PC-9 (cell line): ENCODE measurements at regions not wholly inside any gene's neighbourhood (a gene's known extent, or its start where the extent isn't known, plus 50 kb on each side); places are given as distances from the start of the nearest gene placed in this dataset.
A peak's percentile ranks its signal among the peaks of the same experiment; 100 is the strongest.

ENCODE experiments used
- BruUV-seq: library from RNA; stranded (reverse); fragments of 400-500 nt; replicated peaks from 2 replicates; lab custom pipeline; 2021; lab: Mats Ljungman, UMichigan
- CTCF ChIA-PET: fragments of 300-600 bp; sonication (Branson Sonifier 250); formaldehyde crosslinking; loops from one replicate; lab custom pipeline; 2022; ENCODE audit warnings: antibody characterized with exemption; lab: Charles Lee
- POLR2A ChIA-PET: fragments of 300-600 bp; sonication (Branson Sonifier 250); formaldehyde crosslinking; loops from one replicate; lab custom pipeline; 2022; ENCODE audit warnings: antibody characterized with exemption; ENCODE audit not compliant: unreplicated experiment; lab: Charles Lee
- DNase-seq, 2 experiments: peaks; one replicate each; pipeline versions ENCODE4 v3.0.0 to v3.0.0-alpha.2; 2015 to 2022; ENCODE audit warnings: mixed read lengths in 1 of 2
- H2AFZ ChIP-seq: fragments of 200-600 bp; sonication (generic); 2 replicates; pipeline ENCODE4 v1.8.1; 2017; ENCODE audit warnings: antibody characterized with exemption
- H3F3A ChIP-seq: fragments of 200-600 bp; sonication (generic); 2 replicates; pipeline ENCODE4 v1.8.1; 2017; ENCODE audit warnings: antibody characterized with exemption, mild to moderate bottlenecking, low read depth; ENCODE audit not compliant: insufficient read depth
- H3K27ac ChIP-seq: fragments of 200-600 bp; sonication (generic); 2 replicates; pipeline ENCODE4 v1.6.1; 2016; ENCODE audit warnings: mixed run types
- H3K27me3 ChIP-seq: fragments of 200-600 bp; sonication (generic); 2 replicates; pipeline ENCODE4 v1.6.1; 2016; ENCODE audit warnings: low read depth, mixed run types; ENCODE audit not compliant: insufficient read depth
- H3K36me3 ChIP-seq: fragments of 200-600 bp; sonication (generic); 2 replicates; pipeline ENCODE4 v1.6.1; 2016; ENCODE audit warnings: low read depth, mixed run types
- H3K4me1 ChIP-seq: fragments of 200-600 bp; sonication (generic); replicated peaks from 2 replicates; pipeline ENCODE4 v1.6.1; 2016; ENCODE audit warnings: mixed run types; ENCODE audit not compliant: insufficient read depth
- H3K4me2 ChIP-seq: fragments of 200-600 bp; sonication (generic); 2 replicates; pipeline ENCODE4 v1.6.1; 2017; ENCODE audit warnings: mixed run types
- H3K4me3 ChIP-seq: fragments of 200-600 bp; sonication (generic); 2 replicates; pipeline ENCODE4 v1.6.1; 2016; ENCODE audit warnings: mixed run types
- H3K79me2 ChIP-seq: fragments of 200-600 bp; sonication (generic); 2 replicates; pipeline ENCODE4 v1.6.1; 2017; ENCODE audit warnings: low read depth, mixed run types
- H3K9me2 ChIP-seq: fragments of 200-600 bp; sonication (generic); 2 replicates; pipeline ENCODE4 v1.8.1; 2017; ENCODE audit warnings: mild to moderate bottlenecking; ENCODE audit not compliant: insufficient read depth
- H3K9me3 ChIP-seq: fragments of 200-600 bp; sonication (generic); 2 replicates; pipeline ENCODE4 v1.8.1; 2016; ENCODE audit warnings: low read depth; ENCODE audit not compliant: insufficient read depth
- H4K20me1 ChIP-seq: fragments of 200-600 bp; sonication (generic); 2 replicates; pipeline ENCODE4 v1.8.1; 2017; ENCODE audit not compliant: insufficient read depth
- EZH2 ChIP-seq: fragments of 200-600 bp; sonication (generic); IDR thresholded peaks from 2 replicates; pipeline ENCODE4 v1.8.0; 2017; ENCODE audit warnings: antibody characterized with exemption, low read depth
- intact Hi-C: fragments of 100-400 bp; cut with micrococcal nuclease; formaldehyde crosslinking; loops from one replicate; pipeline ENCODE4 v1.10.0; 2022; ENCODE audit not compliant: unreplicated experiment
- TF ChIP-seq, protein P1 (sequence below): fragments of 200-600 bp; sonication (generic); conservative IDR thresholded peaks from 2 replicates; pipeline ENCODE4 v1.6.1; 2017; ENCODE audit warnings: mixed run types, antibody characterized with exemption, mild to moderate bottlenecking, moderate library complexity

DNA sequence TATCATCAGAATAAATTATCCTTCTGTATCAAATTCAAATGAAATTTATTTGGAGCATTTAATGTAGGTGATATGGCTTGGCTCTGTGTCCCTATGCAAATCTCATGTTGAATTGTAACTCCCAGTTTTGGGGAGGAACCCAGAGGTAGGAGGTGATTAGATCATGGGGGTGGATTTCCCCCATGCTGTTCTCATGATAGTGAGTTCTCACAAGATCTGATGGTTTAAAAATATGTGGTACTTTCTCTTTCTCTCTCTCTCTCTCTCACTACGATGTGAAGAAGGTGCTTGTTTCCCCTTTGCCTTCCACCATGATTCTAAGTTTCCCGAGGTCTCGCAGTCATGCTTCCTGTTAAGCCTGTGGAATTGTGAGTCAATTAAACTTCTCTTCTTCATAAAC lies 678.4 kb upstream of the RGMB start:
- CTCF ChIA-PET, result no interaction called here
- TF ChIP-seq, protein P1, sequence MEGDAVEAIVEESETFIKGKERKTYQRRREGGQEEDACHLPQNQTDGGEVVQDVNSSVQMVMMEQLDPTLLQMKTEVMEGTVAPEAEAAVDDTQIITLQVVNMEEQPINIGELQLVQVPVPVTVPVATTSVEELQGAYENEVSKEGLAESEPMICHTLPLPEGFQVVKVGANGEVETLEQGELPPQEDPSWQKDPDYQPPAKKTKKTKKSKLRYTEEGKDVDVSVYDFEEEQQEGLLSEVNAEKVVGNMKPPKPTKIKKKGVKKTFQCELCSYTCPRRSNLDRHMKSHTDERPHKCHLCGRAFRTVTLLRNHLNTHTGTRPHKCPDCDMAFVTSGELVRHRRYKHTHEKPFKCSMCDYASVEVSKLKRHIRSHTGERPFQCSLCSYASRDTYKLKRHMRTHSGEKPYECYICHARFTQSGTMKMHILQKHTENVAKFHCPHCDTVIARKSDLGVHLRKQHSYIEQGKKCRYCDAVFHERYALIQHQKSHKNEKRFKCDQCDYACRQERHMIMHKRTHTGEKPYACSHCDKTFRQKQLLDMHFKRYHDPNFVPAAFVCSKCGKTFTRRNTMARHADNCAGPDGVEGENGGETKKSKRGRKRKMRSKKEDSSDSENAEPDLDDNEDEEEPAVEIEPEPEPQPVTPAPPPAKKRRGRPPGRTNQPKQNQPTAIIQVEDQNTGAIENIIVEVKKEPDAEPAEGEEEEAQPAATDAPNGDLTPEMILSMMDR, result no peak

DNA sequence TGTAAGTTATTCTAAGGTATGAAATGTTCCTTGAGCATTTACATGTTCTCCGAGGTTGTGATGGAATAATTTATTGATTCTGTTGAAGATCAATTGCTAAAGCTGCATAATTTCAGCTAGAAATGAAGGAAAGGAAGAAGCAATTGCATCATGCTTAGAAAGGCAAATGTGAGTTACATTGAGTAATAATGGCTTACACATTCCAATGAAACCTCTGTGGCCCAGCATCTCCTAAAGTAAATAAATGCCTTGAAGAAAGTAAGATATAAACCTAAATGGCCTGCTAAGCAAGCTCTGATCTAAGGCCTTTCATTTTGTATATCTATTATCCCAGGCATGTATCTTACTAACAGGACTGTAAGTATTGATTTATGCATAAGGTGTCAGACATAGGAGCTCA lies 677.3 kb upstream of the RGMB start:
- DNase-seq, result no peak
- POLR2A ChIA-PET, result no interaction called here
- H4K20me1 ChIP-seq, result no peaks in the 10 kb centered on the region
- H3K4me1 ChIP-seq, result peaks cover 10% of the 10 kb centered on the region
- H2AFZ ChIP-seq, result no peak overlapping the region; the same call in 1 of the 2 replicates
- H3K9me3 ChIP-seq, result no peaks in the 10 kb centered on the region
- H3K4me3 ChIP-seq, result no peak overlapping the region
- no peaks in the 10 kb centered on the region for H3K36me3 ChIP-seq
- no peak overlapping the region for H3K27ac ChIP-seq
- H3K4me2 ChIP-seq, result peak overlapping the region; percentile 14; the same call in 1 of the 2 replicates
- BruUV-seq, result no TSS peak
- TF ChIP-seq, protein P1, result no peak
- no peak for TF ChIP-seq EZH2
- H3F3A ChIP-seq, result no peaks in the 10 kb centered on the region
- CTCF ChIA-PET, result no interaction called here
- no peaks in the 10 kb centered on the region for H3K79me2 ChIP-seq
- intact Hi-C loops, result no loop called here
- no peaks in the 10 kb centered on the region for H3K27me3 ChIP-seq
- no peaks in the 10 kb centered on the region; the same call in 1 of the 2 replicates for H3K9me2 ChIP-seq

More for the DNA sequence above, 678.4 kb upstream of the RGMB start:
- H3K4me2 ChIP-seq, result no peak overlapping the region
- H3K4me1 ChIP-seq, result peaks cover 10% of the 10 kb centered on the region
- intact Hi-C loops, result no loop called here
- no peak overlapping the region for H3K4me3 ChIP-seq
- H3K9me3 ChIP-seq, result no peaks in the 10 kb centered on the region
- no peaks in the 10 kb centered on the region for H3K79me2 ChIP-seq
- no peaks in the 10 kb centered on the region for H3K27me3 ChIP-seq
- POLR2A ChIA-PET, result no interaction called here
- DNase-seq, result no peak
- no peaks in the 10 kb centered on the region for H4K20me1 ChIP-seq
- no peaks in the 10 kb centered on the region for H3F3A ChIP-seq
- H3K9me2 ChIP-seq, result no peaks in the 10 kb centered on the region; the same call in 1 of the 2 replicates
- no peaks in the 10 kb centered on the region for H3K36me3 ChIP-seq
- no peak overlapping the region for H2AFZ ChIP-seq
- no TSS peak for BruUV-seq
- H3K27ac ChIP-seq, result no peak overlapping the region

DNA sequence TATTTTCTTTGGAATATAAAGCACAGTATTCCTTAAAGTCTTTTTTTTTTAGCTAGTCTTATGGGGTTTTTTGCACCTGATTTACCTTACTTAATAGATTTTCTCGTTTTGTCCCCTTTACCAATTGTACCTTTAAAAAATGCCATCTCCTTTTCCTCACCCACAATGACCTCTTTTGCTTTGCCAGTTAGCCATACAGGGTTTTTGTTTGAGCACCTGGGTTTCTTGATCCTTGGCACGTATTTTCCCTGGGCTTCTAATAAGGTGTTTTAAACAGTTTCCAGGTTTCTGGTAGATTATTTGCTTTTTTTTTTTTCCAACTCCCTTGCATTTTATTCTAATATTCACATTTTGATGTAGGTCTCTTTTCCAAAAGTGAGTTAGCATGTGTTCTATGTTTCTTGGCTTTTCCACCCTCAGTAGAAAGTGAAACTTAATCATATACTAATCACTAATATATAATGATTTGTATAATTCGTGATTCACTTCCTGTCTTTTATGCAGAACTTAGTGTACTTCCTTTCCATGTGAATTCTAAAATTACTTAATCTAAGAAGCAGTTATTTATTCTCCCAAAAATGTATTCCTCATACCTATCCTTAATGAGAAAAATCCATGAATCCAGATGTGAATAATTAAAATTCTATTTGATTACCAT lies 673.9 kb upstream of the RGMB start:
- intact Hi-C loops, result no loop called here
- H2AFZ ChIP-seq, result no peak overlapping the region
- TF ChIP-seq, protein P1, result no peak
- TF ChIP-seq EZH2, result no peak
- no peak overlapping the region for H3K27ac ChIP-seq
- POLR2A ChIA-PET, result no interaction called here
- no peaks in the 10 kb centered on the region for H3K36me3 ChIP-seq
- no peaks in the 10 kb centered on the region; the same call in 1 of the 2 replicates for H3K9me2 ChIP-seq
- H3K79me2 ChIP-seq, result no peaks in the 10 kb centered on the region
- peaks cover 10% of the 10 kb centered on the region for H3K4me1 ChIP-seq
- H3K4me3 ChIP-seq, result no peak overlapping the region
- H3F3A ChIP-seq, result no peaks in the 10 kb centered on the region
- CTCF ChIA-PET, result no interaction called here
- H3K27me3 ChIP-seq, result no peaks in the 10 kb centered on the region
- no peak for DNase-seq
- no peak overlapping the region; the same call in 1 of the 2 replicates for H3K4me2 ChIP-seq
- no peaks in the 10 kb centered on the region for H3K9me3 ChIP-seq
- BruUV-seq, result no TSS peak
- no peaks in the 10 kb centered on the region for H4K20me1 ChIP-seq
